ENCODE measurements at regions not wholly inside any gene's neighbourhood (a gene's known extent, or its start where the extent isn't known, plus 50 kb on each side); places are given as distances from the start of the nearest gene placed in this dataset.

- intact Hi-C loops (cut with DNase I): no loop called here
- H3K9me3 ChIP-seq: no peaks in the 10 kb centered on the region
- no peak for TF ChIP-seq CTCF (IDR thresholded peaks at IDR 0.05)
- no peak for TF ChIP-seq POLR2A (IDR thresholded peaks at IDR 0.05)
- no peaks in the 10 kb centered on the region for H3K4me1 ChIP-seq
- no peaks in the 10 kb centered on the region for H3K36me3 ChIP-seq
- DNase-seq: no peak
- H3K4me3 ChIP-seq (replicated peaks in 1 of 3): no peak overlapping the region
- no peak overlapping the region for H3K27ac ChIP-seq
- 52 to 85% methylated on average over 3 of the region's 3 CpGs for WGBS, 2 donors
- no peaks in the 10 kb centered on the region for H3K27me3 ChIP-seq
Measured at GRCh38 chrX:122863067-122863466, 321.0 kb upstream of the GRIA3 start.

- H3K4me3 ChIP-seq (replicated peaks in 1 of 3): no peak overlapping the region
- no peaks in the 10 kb centered on the region for H3K4me1 ChIP-seq
- no peaks in the 10 kb centered on the region for H3K27me3 ChIP-seq
- WGBS, 2 donors: 69 to 77% methylated on average over 2 of the region's 2 CpGs
- DNase-seq: no peak
- H3K27ac ChIP-seq: no peak overlapping the region
- intact Hi-C loops (cut with DNase I): no loop called here
- TF ChIP-seq POLR2A (IDR thresholded peaks at IDR 0.05) (no peak), CTCF (IDR thresholded peaks at IDR 0.05) (no peak)
- H3K36me3 ChIP-seq: no peaks in the 10 kb centered on the region
- no peaks in the 10 kb centered on the region for H3K9me3 ChIP-seq
Measured at GRCh38 chrX:122866532-122866931, 317.5 kb upstream of the GRIA3 start.

- Histone ChIP-seq H3K27me3 (no peaks in the 10 kb centered on the region), H3K4me1 (no peaks in the 10 kb centered on the region), H3K9me3 (no peaks in the 10 kb centered on the region), H3K36me3 (no peaks in the 10 kb centered on the region), H3K27ac (no peak overlapping the region), H3K4me3 (replicated peaks in 1 of 3) (no peak overlapping the region)
- intact Hi-C loops (cut with DNase I): no loop called here
- no peak for DNase-seq
- WGBS, 2 donors: 58 to 79% methylated on average over 1 of the region's 1 CpG
- TF ChIP-seq CTCF (IDR thresholded peaks at IDR 0.05) (no peak), POLR2A (IDR thresholded peaks at IDR 0.05) (no peak)
Measured at GRCh38 chrX:122868631-122869030, 315.4 kb upstream of the GRIA3 start.

- no peaks in the 10 kb centered on the region for H3K9me3 ChIP-seq
- DNase-seq: no peak
- 89% methylated on average over 4 of the region's 4 CpGs for WGBS, 2 donors
- H3K36me3 ChIP-seq: no peaks in the 10 kb centered on the region
- H3K4me3 ChIP-seq (replicated peaks in 1 of 3): no peak overlapping the region
- TF ChIP-seq CTCF (IDR thresholded peaks at IDR 0.05) (no peak), POLR2A (IDR thresholded peaks at IDR 0.05) (no peak)
- H3K27me3 ChIP-seq: no peaks in the 10 kb centered on the region
- intact Hi-C loops (cut with DNase I): no loop called here
- H3K27ac ChIP-seq: no peak overlapping the region
- no peaks in the 10 kb centered on the region for H3K4me1 ChIP-seq
Measured at GRCh38 chrX:122869171-122869570, 314.9 kb upstream of the GRIA3 start.

- TF ChIP-seq CTCF (IDR thresholded peaks at IDR 0.05) (no peak), POLR2A (IDR thresholded peaks at IDR 0.05) (no peak)
- DNase-seq: no peak
- 79 to 83% methylated on average over 2 of the region's 2 CpGs for WGBS, 2 donors
- Histone ChIP-seq H3K9me3 (no peaks in the 10 kb centered on the region), H3K36me3 (no peaks in the 10 kb centered on the region), H3K27ac (no peak overlapping the region), H3K4me3 (replicated peaks in 1 of 3) (no peak overlapping the region), H3K4me1 (no peaks in the 10 kb centered on the region), H3K27me3 (no peaks in the 10 kb centered on the region)
- intact Hi-C loops (cut with DNase I): no loop called here
Measured at GRCh38 chrX:122878269-122878668, 305.8 kb upstream of the GRIA3 start.

All from thyroid gland (tissue), 4 donors.